ENCODE measurements at regions not wholly inside any gene's neighbourhood (a gene's known extent, or its start where the extent isn't known, plus 50 kb on each side); places are given as distances from the start of the nearest gene placed in this dataset.

GRCh38 chr9:88932766-88933165 is 58.5 kb upstream of the S1PR3 start:
- no peak for DNase-seq

DNA sequence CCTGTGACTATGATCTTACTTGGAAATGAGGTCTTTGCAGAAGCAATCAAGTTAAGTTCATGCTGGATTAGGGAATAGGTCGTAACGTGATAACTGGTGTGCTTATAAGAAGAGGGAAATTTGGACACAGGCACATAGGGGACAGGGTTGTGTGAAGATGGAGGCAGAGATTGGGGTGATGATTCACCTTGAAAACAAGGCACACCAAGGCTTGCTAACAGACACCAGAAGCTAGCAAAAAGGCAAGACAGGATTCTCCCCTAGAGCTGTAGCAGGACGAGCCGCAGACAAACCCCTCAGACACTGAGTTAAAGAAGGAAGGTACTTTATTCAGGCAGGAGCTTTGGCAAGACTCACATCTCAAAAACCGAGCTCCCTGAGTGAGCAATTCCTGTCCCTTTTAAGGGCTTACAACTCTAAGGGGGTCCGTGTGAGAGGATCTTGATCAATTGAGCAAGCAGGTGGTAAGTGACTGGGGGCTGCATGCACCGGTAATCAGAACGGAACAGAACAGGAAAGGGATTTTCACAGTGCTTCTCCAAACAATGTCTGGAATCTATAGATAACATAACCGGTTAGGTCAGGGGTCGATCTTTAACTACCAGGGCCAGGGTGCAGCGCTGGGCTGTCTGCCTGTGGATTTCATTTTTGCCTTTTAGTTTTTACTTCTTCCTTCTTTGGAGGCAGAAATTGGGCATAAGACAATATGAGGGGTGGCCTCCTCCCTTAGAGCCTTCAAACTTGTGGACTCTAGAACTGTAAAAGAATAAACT is 57.5 kb upstream of the S1PR3 start:
- no peak for DNase-seq

- DNase-seq = no peak
Measured at GRCh38 chr9:88934876-88935535, 56.3 kb upstream of the S1PR3 start.

- no peak for DNase-seq
Measured at GRCh38 chr9:88936132-88936531, 55.1 kb upstream of the S1PR3 start.

DNA sequence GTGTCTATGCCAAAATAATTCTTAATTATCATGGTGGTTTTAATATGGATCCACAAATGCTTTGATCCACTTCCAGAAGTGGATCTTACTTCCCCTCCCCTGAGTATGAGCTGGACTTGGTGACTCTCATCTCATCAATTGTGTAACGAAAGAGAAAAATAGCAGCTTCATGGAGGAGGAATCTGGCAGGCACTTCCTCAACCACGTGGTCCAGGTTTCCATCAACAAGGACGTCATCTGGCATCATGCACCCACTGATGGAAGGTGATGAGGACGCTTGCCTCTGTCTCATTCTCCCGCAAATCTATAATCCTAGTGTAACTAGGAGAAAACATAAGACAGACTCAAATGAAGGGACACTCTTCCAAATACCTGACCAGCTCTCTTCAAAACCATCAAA is 54.6 kb upstream of the S1PR3 start:
- DNase-seq = no peak

GRCh38 chr9:88937248-88937647 is 54.0 kb upstream of the S1PR3 start:
- DNase-seq = no peak

DNA sequence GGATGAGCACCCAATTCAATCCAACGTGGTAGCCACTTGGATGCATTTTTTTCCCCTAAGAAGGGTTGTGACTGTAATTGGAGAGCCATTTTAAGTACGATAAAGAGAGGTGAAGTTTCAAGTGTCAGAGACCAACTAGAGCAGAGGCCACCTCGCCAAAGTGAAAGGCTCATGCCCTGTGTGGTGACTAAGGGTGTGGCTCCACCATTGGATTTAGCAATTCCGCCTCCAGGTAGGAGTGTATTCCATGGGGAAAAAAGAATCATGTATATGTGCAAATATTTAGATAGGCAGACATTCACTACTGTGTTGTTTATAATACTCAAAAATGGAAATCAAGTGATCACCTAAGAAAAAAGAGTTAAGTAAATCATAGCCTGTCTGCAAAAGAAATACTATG is 53.1 kb upstream of the S1PR3 start:
- no peak for DNase-seq
